ENCODE measurements at regions not wholly inside any gene's neighbourhood (a gene's known extent, or its start where the extent isn't known, plus 50 kb on each side); places are given as distances from the start of the nearest gene placed in this dataset.

- no peak for DNase-seq (ENCODE audit: low spot score)
Observed at GRCh38 chr5:115072266-115073064, 97.2 kb downstream of the TRIM36 start.

GRCh38 chr5:115070737-115071136, 99.0 kb downstream of the TRIM36 start:
- no peak for DNase-seq (ENCODE audit: low spot score)

GRCh38 chr5:115069087-115069968, 100.4 kb downstream of the TRIM36 start:
- peak; percentile 39 for DNase-seq (ENCODE audit: low spot score)

GRCh38 chr5:115068239-115069086, 101.2 kb downstream of the TRIM36 start:
- no peak for DNase-seq (ENCODE audit: low spot score)

- DNase-seq (ENCODE audit: low spot score) = no peak
Observed at GRCh38 chr5:115064380-115064779, 105.3 kb downstream of the TRIM36 start.

- DNase-seq (ENCODE audit: low spot score) = no peak
Observed at GRCh38 chr5:115054387-115054951, 115.2 kb downstream of the TRIM36 start.

GRCh38 chr5:115052948-115053347, 116.8 kb downstream of the TRIM36 start:
- no peak for DNase-seq (ENCODE audit: low spot score)

GRCh38 chr5:115050866-115051265, 118.8 kb downstream of the TRIM36 start:
- no peak for DNase-seq (ENCODE audit: low spot score)

- no peak for DNase-seq (ENCODE audit: low spot score)
Observed at GRCh38 chr5:115033861-115034260, 135.8 kb downstream of the TRIM36 start.

- no peak for DNase-seq (ENCODE audit: low spot score)
Observed at GRCh38 chr5:115028557-115028956, 141.2 kb downstream of the TRIM36 start.

GRCh38 chr5:115024922-115025321, 144.8 kb downstream of the TRIM36 start:
- no peak for DNase-seq (ENCODE audit: low spot score)

- DNase-seq (ENCODE audit: low spot score) = no peak
Observed at GRCh38 chr5:115022303-115022702, 147.4 kb downstream of the TRIM36 start.

GRCh38 chr5:115016646-115017045, 153.1 kb downstream of the TRIM36 start:
- no peak for DNase-seq (ENCODE audit: low spot score)

- DNase-seq (ENCODE audit: low spot score) = no peak
Observed at GRCh38 chr5:114999176-114999575, 170.5 kb downstream of the TRIM36 start.

GRCh38 chr5:114989512-114989911, 180.2 kb downstream of the TRIM36 start:
- no peak for DNase-seq (ENCODE audit: low spot score)

GRCh38 chr5:114988096-114988495, 181.6 kb downstream of the TRIM36 start:
- DNase-seq (ENCODE audit: low spot score) = no peak

- no peak for DNase-seq (ENCODE audit: low spot score)
Observed at GRCh38 chr5:114984796-114985195, 184.9 kb downstream of the TRIM36 start.

GRCh38 chr5:114981111-114981510, 188.6 kb downstream of the TRIM36 start:
- no peak for DNase-seq (ENCODE audit: low spot score)

GRCh38 chr5:114977979-114978573, 191.6 kb downstream of the TRIM36 start:
- no peak for DNase-seq (ENCODE audit: low spot score)

GRCh38 chr5:114969482-114969881, 200.2 kb downstream of the TRIM36 start:
- DNase-seq (ENCODE audit: low spot score) = no peak

GRCh38 chr5:114957384-114957783, 212.3 kb downstream of the TRIM36 start:
- no peak for DNase-seq (ENCODE audit: low spot score)

Measured in AG08396 (cell line).